ENCODE measurements at regions not wholly inside any gene's neighbourhood (a gene's known extent, or its start where the extent isn't known, plus 50 kb on each side); places are given as distances from the start of the nearest gene placed in this dataset.
A peak's percentile ranks its signal among the peaks of the same experiment; 100 is the strongest.

- intact Hi-C loops (cut with micrococcal nuclease) = no loop called here
- H3K36me3 Mint-ChIP-seq (ENCODE audit: low read depth) = no peaks in the 10 kb centered on the region
- CTCF ChIA-PET = interaction anchor here (0.6 to 1.7 kb wide), 3 partner anchors 79 to 363 kb away, joined by 3 to 4 read pairs (median 3); no protein-coding TSS in a partner anchor
- H3K27me3 Mint-ChIP-seq (ENCODE audit: low read depth) = no peaks in the 10 kb centered on the region
- no peak overlapping the region for H3K27ac Mint-ChIP-seq
- DNase-seq = no peak
- peaks cover 17% of the 10 kb centered on the region for H3K4me1 Mint-ChIP-seq (ENCODE audit: low read depth)
- H3K4me3 Mint-ChIP-seq = no peak overlapping the region
- no peaks in the 10 kb centered on the region for H3K9me3 Mint-ChIP-seq
These were observed 675.5 kb downstream of the RNF144A start for GRCh38 chr2:7592618-7593140.

GRCh38 chr2:7593360-7593759, 676.1 kb downstream of the RNF144A start:
- CTCF ChIA-PET = interaction anchor here (0.6 to 1.7 kb wide), 3 partner anchors 78 to 364 kb away, joined by 3 to 4 read pairs (median 3); no protein-coding TSS in a partner anchor
- Mint-ChIP-seq H3K27me3 (ENCODE audit: low read depth) (no peaks in the 10 kb centered on the region), H3K27ac (no peak overlapping the region), H3K4me3 (no peak overlapping the region), H3K9me3 (no peaks in the 10 kb centered on the region), H3K36me3 (ENCODE audit: low read depth) (no peaks in the 10 kb centered on the region), H3K4me1 (ENCODE audit: low read depth) (peaks cover 12% of the 10 kb centered on the region)
- DNase-seq = no peak
- intact Hi-C loops (cut with micrococcal nuclease) = no loop called here

- DNase-seq = no peak
- H3K27me3 Mint-ChIP-seq (ENCODE audit: low read depth) = no peaks in the 10 kb centered on the region
- H3K9me3 Mint-ChIP-seq = no peaks in the 10 kb centered on the region
- H3K27ac Mint-ChIP-seq = no peak overlapping the region
- CTCF ChIA-PET = interaction anchor here (0.6 kb wide), 2 partner anchors 13 to 24 kb away, joined by 3 read pairs; no protein-coding TSS in a partner anchor
- H3K4me1 Mint-ChIP-seq (ENCODE audit: low read depth) = peaks cover 5% of the 10 kb centered on the region
- intact Hi-C loops (cut with micrococcal nuclease) = no loop called here
- H3K4me3 Mint-ChIP-seq = no peak overlapping the region
- H3K36me3 Mint-ChIP-seq (ENCODE audit: low read depth) = no peaks in the 10 kb centered on the region
These were observed 677.0 kb downstream of the RNF144A start for GRCh38 chr2:7594211-7594610.

GRCh38 chr2:7595206-7595605, 678.0 kb downstream of the RNF144A start:
- Mint-ChIP-seq H3K27ac (no peak overlapping the region), H3K27me3 (ENCODE audit: low read depth) (no peaks in the 10 kb centered on the region), H3K4me1 (ENCODE audit: low read depth) (peaks cover 5% of the 10 kb centered on the region), H3K9me3 (no peaks in the 10 kb centered on the region), H3K4me3 (no peak overlapping the region), H3K36me3 (ENCODE audit: low read depth) (no peaks in the 10 kb centered on the region)
- CTCF ChIA-PET = interaction anchor here (0.6 to 0.7 kb wide), 2 partner anchors 23 to 149 kb away, joined by 3 to 5 read pairs; no protein-coding TSS in a partner anchor
- intact Hi-C loops (cut with micrococcal nuclease) = no loop called here
- no peak for DNase-seq

GRCh38 chr2:7598402-7598801, 681.2 kb downstream of the RNF144A start:
- DNase-seq = no peak
- Mint-ChIP-seq H3K4me1 (ENCODE audit: low read depth) (no peaks in the 10 kb centered on the region), H3K36me3 (ENCODE audit: low read depth) (no peaks in the 10 kb centered on the region), H3K4me3 (no peak overlapping the region), H3K27me3 (ENCODE audit: low read depth) (no peaks in the 10 kb centered on the region), H3K27ac (no peak overlapping the region), H3K9me3 (no peaks in the 10 kb centered on the region)
- intact Hi-C loops (cut with micrococcal nuclease) = no loop called here
- CTCF ChIA-PET = interaction anchor here (1.1 kb wide), 1 partner anchor 21 kb away, joined by 3 read pairs; no protein-coding TSS in a partner anchor

GRCh38 chr2:7599462-7600258, 682.4 kb downstream of the RNF144A start:
- CTCF ChIA-PET = interaction anchor here (0.8 to 2.3 kb wide), 2 partner anchors 9 to 11 kb away, joined by 3 to 5 read pairs; no protein-coding TSS in a partner anchor
- no peaks in the 10 kb centered on the region for H3K27me3 Mint-ChIP-seq (ENCODE audit: low read depth)
- DNase-seq = no peak
- H3K9me3 Mint-ChIP-seq = no peaks in the 10 kb centered on the region
- no peak overlapping the region for H3K4me3 Mint-ChIP-seq
- no peaks in the 10 kb centered on the region for H3K36me3 Mint-ChIP-seq (ENCODE audit: low read depth)
- H3K4me1 Mint-ChIP-seq (ENCODE audit: low read depth) = no peaks in the 10 kb centered on the region
- no peak overlapping the region for H3K27ac Mint-ChIP-seq
- intact Hi-C loops (cut with micrococcal nuclease) = no loop called here

GRCh38 chr2:7601990-7602389, 684.8 kb downstream of the RNF144A start:
- no peak overlapping the region for H3K4me3 Mint-ChIP-seq
- no peaks in the 10 kb centered on the region for H3K27me3 Mint-ChIP-seq (ENCODE audit: low read depth)
- H3K4me1 Mint-ChIP-seq (ENCODE audit: low read depth) = no peaks in the 10 kb centered on the region
- H3K36me3 Mint-ChIP-seq (ENCODE audit: low read depth) = no peaks in the 10 kb centered on the region
- no peak overlapping the region for H3K27ac Mint-ChIP-seq
- CTCF ChIA-PET = no interaction called here
- no peak for DNase-seq
- H3K9me3 Mint-ChIP-seq = no peaks in the 10 kb centered on the region
- intact Hi-C loops (cut with micrococcal nuclease) = no loop called here

- no peak overlapping the region for H3K27ac Mint-ChIP-seq
- no peaks in the 10 kb centered on the region for H3K9me3 Mint-ChIP-seq
- H3K27me3 Mint-ChIP-seq (ENCODE audit: low read depth) = no peaks in the 10 kb centered on the region
- intact Hi-C loops (cut with micrococcal nuclease) = no loop called here
- no peaks in the 10 kb centered on the region for H3K36me3 Mint-ChIP-seq (ENCODE audit: low read depth)
- peaks cover 7% of the 10 kb centered on the region for H3K4me1 Mint-ChIP-seq (ENCODE audit: low read depth)
- no peak overlapping the region for H3K4me3 Mint-ChIP-seq
- CTCF ChIA-PET = no interaction called here
- no peak for DNase-seq
These were observed 687.2 kb downstream of the RNF144A start for GRCh38 chr2:7604456-7604855.

- no peak overlapping the region for H3K4me3 Mint-ChIP-seq
- CTCF ChIA-PET = interaction anchor here (0.7 kb wide), 1 partner anchor 13 kb away, joined by 3 read pairs; no protein-coding TSS in a partner anchor
- DNase-seq = peak; percentile 31
These were observed 690.4 kb downstream of the RNF144A start for GRCh38 chr2:7607441-7608173.

GRCh38 chr2:7609556-7609955, 692.3 kb downstream of the RNF144A start:
- intact Hi-C loops (cut with micrococcal nuclease) = no loop called here
- Mint-ChIP-seq H3K27me3 (ENCODE audit: low read depth) (no peaks in the 10 kb centered on the region), H3K4me1 (ENCODE audit: low read depth) (peaks cover 31% of the 10 kb centered on the region), H3K27ac (no peak overlapping the region), H3K36me3 (ENCODE audit: low read depth) (no peaks in the 10 kb centered on the region), H3K4me3 (no peak overlapping the region), H3K9me3 (no peaks in the 10 kb centered on the region)
- CTCF ChIA-PET = interaction anchor here (0.9 to 2.1 kb wide), 3 partner anchors 32 to 62 kb away, joined by 3 to 6 read pairs (median 3); no protein-coding TSS in a partner anchor
- no peak for DNase-seq

More at GRCh38 chr2:7607441-7608173, 690.4 kb downstream of the RNF144A start:
- intact Hi-C loops (cut with micrococcal nuclease) = no loop called here
- no peak overlapping the region for H3K27ac Mint-ChIP-seq
- H3K9me3 Mint-ChIP-seq = no peaks in the 10 kb centered on the region
- no peaks in the 10 kb centered on the region for H3K27me3 Mint-ChIP-seq (ENCODE audit: low read depth)
- H3K36me3 Mint-ChIP-seq (ENCODE audit: low read depth) = no peaks in the 10 kb centered on the region
- H3K4me1 Mint-ChIP-seq (ENCODE audit: low read depth) = peaks cover 31% of the 10 kb centered on the region

- H3K9me3 Mint-ChIP-seq = no peaks in the 10 kb centered on the region
- H3K27me3 Mint-ChIP-seq (ENCODE audit: low read depth) = no peaks in the 10 kb centered on the region
- DNase-seq = no peak
- no peak overlapping the region for H3K27ac Mint-ChIP-seq
- peaks cover 31% of the 10 kb centered on the region for H3K4me1 Mint-ChIP-seq (ENCODE audit: low read depth)
- no peaks in the 10 kb centered on the region for H3K36me3 Mint-ChIP-seq (ENCODE audit: low read depth)
- no peak overlapping the region for H3K4me3 Mint-ChIP-seq
- intact Hi-C loops (cut with micrococcal nuclease) = no loop called here
- CTCF ChIA-PET = interaction anchor here (0.9 to 2.1 kb wide), 3 partner anchors 32 to 62 kb away, joined by 3 to 6 read pairs (median 3); no protein-coding TSS in a partner anchor
These were observed 692.8 kb downstream of the RNF144A start for GRCh38 chr2:7609974-7610373.

GRCh38 chr2:7611750-7612149, 694.5 kb downstream of the RNF144A start:
- Mint-ChIP-seq H3K4me1 (ENCODE audit: low read depth) (peaks cover 31% of the 10 kb centered on the region), H3K4me3 (no peak overlapping the region), H3K9me3 (no peaks in the 10 kb centered on the region), H3K27me3 (ENCODE audit: low read depth) (no peaks in the 10 kb centered on the region), H3K27ac (no peak overlapping the region), H3K36me3 (ENCODE audit: low read depth) (no peaks in the 10 kb centered on the region)
- no peak for DNase-seq
- intact Hi-C loops (cut with micrococcal nuclease) = no loop called here
- CTCF ChIA-PET = interaction anchor here (1.7 kb wide), 1 partner anchor 13 kb away, joined by 3 read pairs; no protein-coding TSS in a partner anchor

Measured in activated naive CD4-positive, alpha-beta T cell treated with anti-CD3 and anti-CD28 coated beads for 36 hours (primary cell).